Right lobe of liver (tissue), 6 donors: ENCODE measurements at regions not wholly inside any gene's neighbourhood (a gene's known extent, or its start where the extent isn't known, plus 50 kb on each side); places are given as distances from the start of the nearest gene placed in this dataset.

ENCODE experiments used
- ATAC-seq, 4 donors: fragments of 200-7000 bp; cut with Tn5 transposase; one replicate each; pipeline ENCODE4 v1.9.1; 2020; ENCODE audit warnings: mild to moderate bottlenecking in 4 of 4, moderate library complexity in 4 of 4
- DNase-seq, 3 donors: peaks; one replicate each; pipeline ENCODE4 v3.0.0-alpha.2; 2020
- H3K27ac ChIP-seq, 3 donors: fragments of 200-600 bp; one replicate each; pipeline ENCODE4 v1.8.0; 2022
- H3K27me3 ChIP-seq, 2 donors: fragments of 200-600 bp; one replicate each; pipeline ENCODE4 v1.8.0; 2022
- H3K36me3 ChIP-seq, 4 donors: fragments of 200-600 bp; sonication (generic) in 1 of 4; one replicate each; pipeline versions ENCODE4 v1.5.1 to v1.8.0; 2017 to 2022; ENCODE audit warnings: control low read depth in 1 of 4
- H3K4me1 ChIP-seq, 4 donors: fragments of 200-600 bp; sonication (generic) in 1 of 4; one replicate each; pipeline versions ENCODE4 v1.5.1 to v1.8.0; 2017 to 2022; ENCODE audit warnings: control low read depth in 1 of 4
- H3K4me3 ChIP-seq, 3 donors: fragments of 200-600 bp; one replicate each; pipeline ENCODE4 v1.8.0; 2022
- H3K9me3 ChIP-seq, 4 donors: fragments of 200-600 bp; sonication (generic) in 1 of 4; one replicate each; pipeline versions ENCODE4 v1.5.1 to v1.8.0; 2017 to 2022; ENCODE audit warnings: control low read depth in 1 of 4
- POLR2A ChIP-seq: fragments of 450-650 bp; IDR thresholded peaks from one replicate; pipeline ENCODE4 v1.6.1; 2017; ENCODE audit warnings: antibody characterized with exemption, mild to moderate bottlenecking
- WGBS: methylation state at CpG from one replicate; pipeline ENCODE4 v1.1.6; 2018; ENCODE audit warnings: low coverage, low lambda C conversion rate; ENCODE audit not compliant: insufficient coverage; ENCODE audit errors: missing lambda C conversion rate; 5-methylcytosine and 5-hydroxymethylcytosine counted together
- intact Hi-C, 2 donors: fragments of 100-400 bp; cut with DNase I; formaldehyde crosslinking; loops; one replicate each; pipeline versions ENCODE4 v1.11.2 to v1.14.1; 2022
- TF ChIP-seq, protein P1 (sequence below), 4 donors: fragments of 200-600 bp in 3 of 4; fragments of 450-650 bp in 1 of 4; IDR thresholded peaks; one replicate each; pipeline versions ENCODE4 v1.5.1 to v1.8.0; 2016 to 2022; ENCODE audit warnings: antibody characterized with exemption in 4 of 4, mild to moderate bottlenecking in 2 of 4
- donor health status: DM: no; HTN: yes; CAD: no.
- donor health status: DM: no; HTN: no; CAD: no.
- donor health status: DM: no; HTN: no; CAD: no.
- donor health status: DM: no; HTN: yes; CAD: no.
- donor health status: DM: no; HTN: yes; CAD: no.

DNA sequence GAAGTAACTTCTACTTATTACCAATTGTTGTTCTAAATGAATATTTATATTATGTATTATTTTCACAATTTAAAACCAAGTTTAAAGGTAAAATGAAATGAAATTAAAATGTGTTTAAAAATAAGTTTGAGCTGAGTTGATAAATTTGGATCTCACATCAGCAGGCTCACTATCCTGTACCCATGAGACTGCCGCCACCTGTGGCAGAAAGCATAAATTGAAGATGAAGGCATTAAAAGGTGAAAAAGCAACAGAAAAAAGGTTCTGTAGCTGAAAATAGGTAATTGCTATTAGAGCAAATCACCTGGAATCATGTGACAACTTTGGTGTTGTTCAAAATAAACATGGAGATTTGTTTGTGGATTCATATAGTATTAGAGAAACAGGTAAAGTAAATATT is 133.0 kb upstream of the CADM2 start:
- H3K4me1 ChIP-seq, result no peaks in the 10 kb centered on the region
- TF ChIP-seq POLR2A, result no peak
- TF ChIP-seq, protein P1, sequence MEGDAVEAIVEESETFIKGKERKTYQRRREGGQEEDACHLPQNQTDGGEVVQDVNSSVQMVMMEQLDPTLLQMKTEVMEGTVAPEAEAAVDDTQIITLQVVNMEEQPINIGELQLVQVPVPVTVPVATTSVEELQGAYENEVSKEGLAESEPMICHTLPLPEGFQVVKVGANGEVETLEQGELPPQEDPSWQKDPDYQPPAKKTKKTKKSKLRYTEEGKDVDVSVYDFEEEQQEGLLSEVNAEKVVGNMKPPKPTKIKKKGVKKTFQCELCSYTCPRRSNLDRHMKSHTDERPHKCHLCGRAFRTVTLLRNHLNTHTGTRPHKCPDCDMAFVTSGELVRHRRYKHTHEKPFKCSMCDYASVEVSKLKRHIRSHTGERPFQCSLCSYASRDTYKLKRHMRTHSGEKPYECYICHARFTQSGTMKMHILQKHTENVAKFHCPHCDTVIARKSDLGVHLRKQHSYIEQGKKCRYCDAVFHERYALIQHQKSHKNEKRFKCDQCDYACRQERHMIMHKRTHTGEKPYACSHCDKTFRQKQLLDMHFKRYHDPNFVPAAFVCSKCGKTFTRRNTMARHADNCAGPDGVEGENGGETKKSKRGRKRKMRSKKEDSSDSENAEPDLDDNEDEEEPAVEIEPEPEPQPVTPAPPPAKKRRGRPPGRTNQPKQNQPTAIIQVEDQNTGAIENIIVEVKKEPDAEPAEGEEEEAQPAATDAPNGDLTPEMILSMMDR (IDR thresholded peaks at IDR 0.05), result no peak
- no peaks in the 10 kb centered on the region for H3K9me3 ChIP-seq
- no peaks in the 10 kb centered on the region for H3K27me3 ChIP-seq
- intact Hi-C loops, result no loop called here
- H3K4me3 ChIP-seq, result no peak overlapping the region
- DNase-seq (no peak), ATAC-seq (no peak)
- no peaks in the 10 kb centered on the region for H3K36me3 ChIP-seq
- no peak overlapping the region for H3K27ac ChIP-seq
- WGBS, result 56% methylated on average over 1 of the region's 1 CpG

- intact Hi-C loops, result no loop called here
- 53% methylated on average over 2 of the region's 2 CpGs for WGBS
- no peaks in the 10 kb centered on the region for H3K27me3 ChIP-seq
- H3K9me3 ChIP-seq, result no peaks in the 10 kb centered on the region
- H3K27ac ChIP-seq, result no peak overlapping the region
- no peaks in the 10 kb centered on the region for H3K36me3 ChIP-seq
- no peak overlapping the region for H3K4me3 ChIP-seq
- no peaks in the 10 kb centered on the region for H3K4me1 ChIP-seq
- ATAC-seq (no peak), DNase-seq (no peak)
- TF ChIP-seq POLR2A, result no peak
- TF ChIP-seq, protein P1 (IDR thresholded peaks at IDR 0.05), result no peak
Measured at GRCh38 chr3:84830476-84830875, 128.3 kb upstream of the CADM2 start.

DNA sequence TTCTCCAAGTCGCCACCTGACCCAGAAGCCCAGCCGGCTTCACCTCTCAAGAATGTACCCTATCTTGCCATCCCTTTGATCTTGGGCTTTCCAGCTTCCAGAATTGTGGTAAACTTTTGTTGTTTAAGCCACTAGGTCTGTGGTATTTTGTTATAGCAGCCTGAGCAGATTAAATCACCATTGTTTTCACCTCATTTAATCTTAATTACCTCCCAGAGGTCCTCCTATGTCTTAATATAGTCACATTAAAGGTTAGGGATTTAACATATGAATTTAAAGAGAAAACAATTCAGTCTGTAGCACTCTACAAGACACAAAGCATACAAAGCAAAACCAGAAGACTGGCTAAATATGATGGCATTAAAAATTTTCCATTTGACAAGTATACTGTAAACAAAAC is 123.4 kb upstream of the CADM2 start:
- H3K27me3 ChIP-seq, result no peaks in the 10 kb centered on the region
- no peak overlapping the region for H3K4me3 ChIP-seq
- 38% methylated on average over 2 of the region's 2 CpGs for WGBS
- no peak overlapping the region for H3K27ac ChIP-seq
- no peak for DNase-seq
- no peaks in the 10 kb centered on the region for H3K36me3 ChIP-seq
- H3K4me1 ChIP-seq, result no peaks in the 10 kb centered on the region
- TF ChIP-seq, protein P1 (IDR thresholded peaks at IDR 0.05), result no peak
- TF ChIP-seq POLR2A, result no peak
- no peaks in the 10 kb centered on the region for H3K9me3 ChIP-seq
- ATAC-seq, result no peak
- intact Hi-C loops, result no loop called here

DNA sequence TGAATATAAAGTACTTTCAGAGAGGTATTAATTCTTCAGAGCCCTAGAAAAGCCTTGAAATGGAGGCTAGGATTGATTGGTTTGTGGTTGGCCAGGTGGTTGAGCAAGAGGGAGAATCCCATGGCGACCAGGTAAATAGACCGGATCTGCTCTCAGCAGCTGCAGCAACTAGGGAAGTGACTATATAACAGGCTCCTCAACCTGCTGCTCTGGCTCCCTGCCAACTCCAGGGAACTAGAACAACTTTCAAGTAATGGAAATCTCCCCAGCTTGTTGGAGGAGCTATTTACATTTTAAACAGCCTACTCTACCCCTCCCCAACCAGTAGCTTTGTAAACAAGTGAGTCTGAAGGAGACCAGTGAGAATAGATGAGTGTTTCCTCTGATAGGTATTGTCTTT is 121.8 kb upstream of the CADM2 start:
- Histone ChIP-seq H3K36me3 (no peaks in the 10 kb centered on the region), H3K27ac (no peak overlapping the region), H3K27me3 (no peaks in the 10 kb centered on the region), H3K9me3 (no peaks in the 10 kb centered on the region), H3K4me3 (no peak overlapping the region), H3K4me1 (no peaks in the 10 kb centered on the region)
- DNase-seq, result no peak
- ATAC-seq, result no peak
- TF ChIP-seq POLR2A, result no peak
- TF ChIP-seq, protein P1 (IDR thresholded peaks at IDR 0.05), result no peak
- intact Hi-C loops, result no loop called here
- 4% methylated on average over 2 of the region's 2 CpGs for WGBS

GRCh38 chr3:84877092-84877491 is 81.7 kb upstream of the CADM2 start:
- Histone ChIP-seq H3K27me3 (no peaks in the 10 kb centered on the region), H3K36me3 (no peaks in the 10 kb centered on the region), H3K4me3 (no peak overlapping the region), H3K27ac (no peak overlapping the region), H3K9me3 (no peaks in the 10 kb centered on the region), H3K4me1 (no peaks in the 10 kb centered on the region)
- 78% methylated on average over 3 of the region's 3 CpGs for WGBS
- no peak for DNase-seq
- no peak for TF ChIP-seq POLR2A
- intact Hi-C loops, result no loop called here
- ATAC-seq, result no peak
